Anterior cingulate cortex (tissue), 58 donors: ENCODE measurements at regions not wholly inside any gene's neighbourhood (a gene's known extent, or its start where the extent isn't known, plus 50 kb on each side); places are given as distances from the start of the nearest gene placed in this dataset.
"Not testable (repeated sequence)": the region's sequence is repeated elsewhere in the genome, so short reads cannot be mapped to it uniquely, and the experiment has no call there.

Experiments used
- DNase-seq, 58 donors: peaks; one replicate each; lab custom pipeline; 2025; lab: John Stamatoyannopoulos, UW

GRCh38 chr15:92705764-92706163, 50.2 kb upstream of the FAM174B start:
- DNase-seq: no peak

- DNase-seq: no peak
Observed at GRCh38 chr15:92706201-92706600, 50.6 kb upstream of the FAM174B start.

- DNase-seq: no peak
Observed at GRCh38 chr15:92707880-92708551, 52.4 kb upstream of the FAM174B start.

- no peak for DNase-seq
Observed at GRCh38 chr15:92708635-92709034, 53.1 kb upstream of the FAM174B start.

DNA sequence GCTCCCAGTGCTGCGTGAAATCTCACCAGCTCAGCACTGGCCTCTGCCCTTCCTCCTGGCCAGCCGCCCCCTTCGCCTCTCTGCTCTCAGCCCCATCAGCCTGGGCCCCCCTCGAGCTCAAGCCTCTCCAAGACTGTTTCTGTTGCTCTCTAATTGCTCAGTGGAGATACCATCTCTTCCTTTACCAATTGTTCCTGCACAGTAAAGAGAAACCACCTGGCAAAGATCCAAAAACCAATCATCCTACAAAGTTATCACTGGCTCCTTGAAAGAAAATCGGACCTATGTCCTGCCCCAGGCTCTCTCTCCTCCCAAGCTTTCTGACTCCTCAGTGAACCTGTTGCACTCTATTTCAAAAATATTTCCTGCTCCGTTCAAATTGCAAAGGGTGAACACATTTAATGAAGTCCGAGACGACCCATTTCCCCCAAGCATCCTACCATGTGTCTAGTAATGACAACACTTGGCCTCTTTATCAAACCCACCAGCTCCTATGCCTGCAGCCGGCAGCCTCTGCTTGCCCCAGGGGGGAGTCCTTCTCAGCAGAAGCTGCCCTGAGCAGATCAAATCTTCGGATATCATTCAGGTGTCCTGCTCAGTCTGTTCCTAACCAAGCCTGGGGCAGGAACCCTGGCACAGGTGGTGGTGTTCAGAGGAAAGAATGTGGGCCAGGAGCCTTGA, 53.7 kb upstream of the FAM174B start:
- DNase-seq: no peak

- no peak for DNase-seq
Observed at GRCh38 chr15:92711457-92711831, 55.9 kb upstream of the FAM174B start.

GRCh38 chr15:92714077-92714476, 58.5 kb upstream of the FAM174B start:
- peak in 18 of 58 donors; percentile 5 to 65 (median 33) for DNase-seq

- peak in 57 of 58 donors; percentile 28 to 83 (median 66) for DNase-seq
Observed at GRCh38 chr15:92714477-92715401, 59.2 kb upstream of the FAM174B start.

GRCh38 chr15:92715758-92716157, 60.2 kb upstream of the FAM174B start:
- DNase-seq: no peak

GRCh38 chr15:92719021-92719420, 63.4 kb upstream of the FAM174B start:
- DNase-seq: no peak

DNA sequence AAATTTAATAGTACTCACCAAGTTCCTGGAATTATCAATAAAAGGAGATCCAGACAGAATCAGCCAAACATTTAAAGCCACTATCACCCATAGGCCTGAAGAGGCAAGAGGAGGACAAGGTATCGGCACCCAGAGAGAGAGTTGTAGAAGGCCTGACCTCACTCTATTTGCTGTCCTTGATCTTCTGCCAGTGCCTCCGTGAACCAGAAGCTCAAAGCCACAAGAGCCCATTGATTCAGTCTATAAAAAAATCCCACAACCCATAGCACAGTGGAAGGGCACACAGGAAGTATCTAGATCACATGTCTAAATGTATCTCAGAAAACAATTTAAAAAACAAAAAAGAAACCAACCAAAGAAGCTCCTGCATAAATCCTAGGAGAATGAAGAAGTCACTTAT, 68.6 kb upstream of the FAM174B start:
- DNase-seq: no peak

GRCh38 chr15:92725171-92725570, 69.6 kb upstream of the FAM174B start:
- no peak for DNase-seq

DNA sequence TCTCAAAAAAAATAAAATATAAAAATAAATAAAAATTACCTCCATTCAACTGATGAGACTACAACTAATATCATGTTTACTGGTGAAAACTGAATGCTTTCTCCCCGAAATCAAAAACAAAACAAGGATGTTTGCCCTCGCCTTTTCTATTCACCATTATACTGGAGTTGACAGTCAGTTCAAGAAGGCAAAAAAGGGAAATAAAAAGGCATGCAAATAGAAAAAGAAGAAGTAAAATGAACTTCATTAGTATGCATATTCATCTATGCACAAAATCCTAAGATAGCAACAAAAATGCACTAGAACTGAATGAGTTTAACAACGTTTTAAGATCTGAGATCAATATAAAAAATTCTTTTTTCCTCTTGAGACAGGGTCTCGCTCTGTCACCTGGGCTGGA, 72.7 kb upstream of the FAM174B start:
- no peak for DNase-seq

DNA sequence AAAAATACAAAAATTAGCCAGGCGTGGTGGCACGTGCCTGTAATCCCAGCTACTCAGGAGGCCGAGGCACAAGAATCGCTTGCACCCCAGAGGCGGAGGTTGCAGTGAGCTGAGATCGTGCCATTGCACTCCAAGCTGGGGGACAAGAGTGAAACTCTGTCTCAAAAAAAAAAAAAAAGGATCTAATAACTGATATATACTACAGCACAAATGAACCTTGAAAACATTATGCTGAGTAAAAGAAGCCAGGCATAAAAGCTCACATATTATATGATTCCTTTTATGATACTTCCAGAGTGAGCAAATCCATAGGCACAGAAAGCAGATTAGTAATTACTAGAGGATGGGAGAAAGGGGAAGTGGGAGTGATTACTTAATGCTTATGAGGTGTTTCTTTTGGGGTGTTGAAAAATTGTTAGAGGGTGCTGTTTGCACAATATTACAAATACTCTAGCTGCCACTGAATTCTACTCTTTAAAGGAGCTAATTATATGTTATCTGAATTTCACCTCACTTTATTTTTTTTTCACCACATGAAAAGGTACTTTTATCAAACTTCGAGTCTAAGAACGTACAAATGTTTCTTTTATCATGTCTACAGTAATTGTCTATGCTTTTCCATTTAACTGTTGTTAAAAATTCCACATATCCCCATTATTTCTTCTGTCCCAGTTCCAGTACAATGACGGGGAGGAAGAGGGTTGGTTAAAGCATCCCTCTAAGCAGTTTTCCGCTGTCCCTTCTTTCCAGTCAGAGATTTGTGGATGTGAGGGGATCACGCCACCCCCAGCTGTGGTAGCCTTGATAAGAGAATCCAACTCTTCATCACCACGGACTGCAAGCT, 77.7 kb upstream of the FAM174B start:
- DNase-seq: no peak

DNA sequence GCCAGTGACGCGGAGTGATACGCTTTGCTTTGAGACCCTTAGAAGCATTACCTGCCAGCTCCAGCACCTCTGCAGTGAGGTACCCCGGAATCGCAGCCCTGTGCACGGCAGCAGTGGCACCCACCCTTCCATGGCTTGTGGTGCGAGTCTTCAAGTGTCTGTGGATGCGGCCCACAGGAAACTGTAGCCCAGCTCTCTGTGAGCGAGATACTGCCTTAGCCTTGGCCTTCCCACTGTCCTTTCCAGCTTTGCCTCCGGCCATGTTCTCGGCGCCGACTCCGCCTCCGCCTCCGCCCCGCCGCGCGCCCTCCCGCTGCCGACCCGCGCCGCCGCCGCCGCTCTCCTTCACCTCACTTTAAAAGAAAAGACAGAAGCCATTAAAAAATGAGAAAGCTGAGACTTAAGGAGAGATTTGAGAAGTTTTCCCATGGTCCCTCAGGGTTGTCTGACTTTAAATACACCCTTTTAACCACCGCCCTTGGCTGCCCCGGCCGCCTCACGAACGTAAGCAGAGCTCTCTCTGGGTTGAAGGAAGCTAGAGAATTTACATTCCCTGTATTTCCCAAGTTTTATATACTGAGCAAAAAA, 78.5 kb upstream of the FAM174B start:
- peak in 44 of 58 donors; percentile 1 to 80 (median 30) for DNase-seq

DNA sequence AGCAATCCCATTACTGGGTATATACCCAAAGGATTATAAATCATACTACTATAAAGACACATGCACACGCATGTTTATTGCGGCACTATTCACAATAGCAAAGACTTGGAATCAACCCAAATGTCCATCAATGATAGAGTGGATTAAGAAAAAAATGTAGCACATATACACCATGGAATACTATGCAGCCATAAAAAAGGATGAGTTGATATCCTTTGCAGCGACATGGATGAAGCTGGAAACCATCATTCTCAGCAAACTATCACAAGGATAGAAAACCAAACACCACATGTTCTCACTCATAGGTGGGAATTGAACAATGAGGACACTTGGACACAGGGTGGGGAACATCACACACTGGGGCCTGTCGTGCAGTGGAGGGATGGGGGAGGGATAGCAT, 83.7 kb upstream of the FAM174B start:
- DNase-seq: not testable (repeated sequence)

DNA sequence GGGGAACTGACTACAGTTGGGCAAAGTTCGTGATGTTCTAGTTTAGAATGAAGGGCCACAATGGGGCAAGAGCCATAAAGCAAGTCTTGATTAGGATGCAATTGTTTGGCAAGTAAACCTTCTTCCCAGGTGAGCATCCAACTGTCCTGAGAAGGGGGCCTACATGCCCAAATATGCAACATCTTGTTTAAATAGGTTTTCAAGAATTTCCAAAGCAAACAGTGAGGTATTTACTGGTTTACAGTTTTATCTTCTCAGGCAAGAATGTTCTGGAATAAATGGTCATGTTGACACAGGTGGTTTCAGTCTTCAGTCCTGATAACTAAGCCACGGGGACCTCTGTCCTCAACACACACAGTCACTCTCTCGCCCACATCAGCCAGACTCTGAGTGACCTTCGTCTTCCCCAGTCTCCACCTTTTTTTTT, 90.3 kb upstream of the FAM174B start:
- DNase-seq: no peak

- DNase-seq: no peak
Observed at GRCh38 chr15:92747047-92747446, 91.5 kb upstream of the FAM174B start.

DNA sequence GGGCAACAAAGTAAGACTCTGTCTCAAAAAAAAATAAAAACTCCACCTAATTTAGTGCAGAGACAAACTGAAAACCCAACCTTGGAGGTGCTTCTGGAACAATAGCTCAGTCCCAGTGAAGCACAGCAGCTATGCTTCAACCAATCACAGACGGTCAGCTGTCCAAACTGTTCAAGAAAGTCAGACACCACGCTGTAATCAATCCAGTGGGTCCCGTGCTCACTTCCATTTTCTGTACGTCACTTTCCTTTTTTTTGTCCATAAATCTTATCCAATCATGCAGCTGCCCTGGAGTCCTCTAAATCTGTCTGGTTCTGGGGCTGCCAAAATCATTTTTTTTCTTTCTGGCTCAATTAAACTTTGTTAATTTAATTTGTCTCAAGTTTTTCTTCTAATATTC, 93.6 kb upstream of the FAM174B start:
- no peak for DNase-seq

- no peak for DNase-seq
Observed at GRCh38 chr15:92749946-92750345, 94.4 kb upstream of the FAM174B start.
